SK-N-SH treated with all-trans-retinoic acid at 6 μM for 48 hours (cell line): ENCODE measurements at regions not wholly inside any gene's neighbourhood (a gene's known extent, or its start where the extent isn't known, plus 50 kb on each side); places are given as distances from the start of the nearest gene placed in this dataset.

ENCODE experiments used
- ARNTL ChIP-seq: fragments of 450-650 bp; formaldehyde crosslinking; IDR thresholded peaks from 2 replicates; pipeline ENCODE4 v1.5.0; 2020; ENCODE audit warnings: low read depth, mild to moderate bottlenecking, moderate library complexity, borderline replicate concordance
- BACH2 ChIP-seq: fragments of 250-450 bp; sonication (Bioruptor Pico); IDR thresholded peaks from 2 replicates; pipeline ENCODE4 v1.9.0; 2021; ENCODE audit warnings: mild to moderate bottlenecking, borderline replicate concordance
- GLIS3 ChIP-seq: fragments of 250-450 bp; sonication (Bioruptor Pico); IDR thresholded peaks from 2 replicates; pipeline ENCODE4 v1.5.0; 2020; ENCODE audit warnings: mild to moderate bottlenecking, moderate library complexity
- ISL1 ChIP-seq: fragments of 250-450 bp; sonication (Bioruptor Pico); IDR thresholded peaks from 2 replicates; pipeline ENCODE4 v2.1.2; 2022; ENCODE audit warnings: mild to moderate bottlenecking, moderate library complexity
- OSR1 ChIP-seq: fragments of 250-450 bp; sonication (Bioruptor Pico); IDR thresholded peaks from 2 replicates; pipeline ENCODE4 v1.8.0; 2022; ENCODE audit warnings: moderate library complexity, mild to moderate bottlenecking, inconsistent platforms
- RARB ChIP-seq: fragments of 250-450 bp; sonication (Bioruptor Pico); IDR thresholded peaks from 2 replicates; pipeline ENCODE4 v1.8.0; 2021; ENCODE audit warnings: mild to moderate bottlenecking, moderate library complexity
- SNAI2 ChIP-seq: fragments of 250-450 bp; sonication (Bioruptor Pico); IDR thresholded peaks from 2 replicates; pipeline ENCODE4 v1.5.0; 2020; ENCODE audit warnings: mild to moderate bottlenecking, moderate library complexity
- ZFP3 ChIP-seq: fragments of 250-450 bp; sonication (Bioruptor Pico); IDR thresholded peaks from 2 replicates; pipeline ENCODE4 v1.5.0; 2020; ENCODE audit warnings: mild to moderate bottlenecking, moderate library complexity
- ZFP30 ChIP-seq: fragments of 450-650 bp; formaldehyde crosslinking; IDR thresholded peaks from 2 replicates; pipeline ENCODE4 v1.5.0; 2022; ENCODE audit warnings: mild to moderate bottlenecking, moderate library complexity
- ZNF8 ChIP-seq: fragments of 450-650 bp; formaldehyde crosslinking; IDR thresholded peaks from 2 replicates; pipeline ENCODE4 v1.5.0; 2020; ENCODE audit warnings: mild to moderate bottlenecking, moderate library complexity
- TF ChIP-seq, protein P1 (sequence below): fragments of 250-450 bp; sonication (Bioruptor Pico); IDR thresholded peaks from 2 replicates; pipeline ENCODE4 v1.8.0; 2021; ENCODE audit warnings: low read depth, mild to moderate bottlenecking, moderate library complexity, borderline replicate concordance
- TF ChIP-seq, protein P2 (sequence below): fragments of 250-450 bp; sonication (Bioruptor Pico); IDR thresholded peaks from 2 replicates; pipeline ENCODE4 v1.5.1; 2020; ENCODE audit warnings: low read depth, mild to moderate bottlenecking, moderate library complexity
- TF ChIP-seq, protein P3 (sequence below): fragments of 250-450 bp; sonication (Bioruptor Pico); IDR thresholded peaks from 2 replicates; pipeline ENCODE4 v1.5.1; 2021; ENCODE audit warnings: mild to moderate bottlenecking, moderate library complexity
- TF ChIP-seq, protein P4 (sequence below): fragments of 250-450 bp; sonication (Bioruptor Pico); IDR thresholded peaks from 2 replicates; pipeline ENCODE4 v1.8.0; 2020; ENCODE audit warnings: mild to moderate bottlenecking, moderate library complexity, borderline replicate concordance

DNA sequence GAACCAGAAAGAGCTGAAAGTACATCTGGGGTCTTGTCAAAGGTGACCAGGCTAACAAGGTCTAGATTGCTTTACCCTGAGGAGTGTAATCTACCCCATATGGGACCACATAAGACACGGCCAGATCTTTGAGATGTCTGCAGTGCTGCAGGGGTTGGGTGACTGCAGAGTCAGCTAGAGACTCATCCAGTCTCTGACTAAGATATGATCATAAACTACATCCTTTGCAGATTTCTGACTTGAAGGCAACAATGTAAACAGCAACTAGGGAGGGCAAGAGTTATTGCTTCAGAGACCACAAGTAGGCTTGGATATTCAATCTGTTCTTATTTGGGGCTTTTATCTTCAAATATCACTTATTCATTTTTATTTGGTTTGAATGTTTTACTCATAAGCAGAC lies 1080.5 kb upstream of the FOXG1 start:
- TF ChIP-seq ZFP3 (CRISPR knock-in tag) (no peak), RARB (no peak), SNAI2 (CRISPR knock-in tag) (no peak), GLIS3 (CRISPR knock-in tag) (no peak), OSR1 (no peak), ZNF8 (no peak), BACH2 (CRISPR knock-in tag) (no peak), ZFP30 (CRISPR knock-in tag) (no peak), ISL1 (CRISPR knock-in tag) (no peak), ARNTL (CRISPR knock-in tag) (no peak)
- TF ChIP-seq, protein P1, sequence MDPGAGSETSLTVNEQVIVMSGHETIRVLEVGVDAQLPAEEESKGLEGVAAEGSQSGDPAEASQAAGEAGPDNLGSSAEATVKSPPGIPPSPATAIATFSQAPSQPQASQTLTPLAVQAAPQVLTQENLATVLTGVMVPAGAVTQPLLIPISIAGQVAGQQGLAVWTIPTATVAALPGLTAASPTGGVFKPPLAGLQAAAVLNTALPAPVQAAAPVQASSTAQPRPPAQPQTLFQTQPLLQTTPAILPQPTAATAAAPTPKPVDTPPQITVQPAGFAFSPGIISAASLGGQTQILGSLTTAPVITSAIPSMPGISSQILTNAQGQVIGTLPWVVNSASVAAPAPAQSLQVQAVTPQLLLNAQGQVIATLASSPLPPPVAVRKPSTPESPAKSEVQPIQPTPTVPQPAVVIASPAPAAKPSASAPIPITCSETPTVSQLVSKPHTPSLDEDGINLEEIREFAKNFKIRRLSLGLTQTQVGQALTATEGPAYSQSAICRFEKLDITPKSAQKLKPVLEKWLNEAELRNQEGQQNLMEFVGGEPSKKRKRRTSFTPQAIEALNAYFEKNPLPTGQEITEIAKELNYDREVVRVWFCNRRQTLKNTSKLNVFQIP (CRISPR knock-in tag): no peak
- TF ChIP-seq, protein P2, sequence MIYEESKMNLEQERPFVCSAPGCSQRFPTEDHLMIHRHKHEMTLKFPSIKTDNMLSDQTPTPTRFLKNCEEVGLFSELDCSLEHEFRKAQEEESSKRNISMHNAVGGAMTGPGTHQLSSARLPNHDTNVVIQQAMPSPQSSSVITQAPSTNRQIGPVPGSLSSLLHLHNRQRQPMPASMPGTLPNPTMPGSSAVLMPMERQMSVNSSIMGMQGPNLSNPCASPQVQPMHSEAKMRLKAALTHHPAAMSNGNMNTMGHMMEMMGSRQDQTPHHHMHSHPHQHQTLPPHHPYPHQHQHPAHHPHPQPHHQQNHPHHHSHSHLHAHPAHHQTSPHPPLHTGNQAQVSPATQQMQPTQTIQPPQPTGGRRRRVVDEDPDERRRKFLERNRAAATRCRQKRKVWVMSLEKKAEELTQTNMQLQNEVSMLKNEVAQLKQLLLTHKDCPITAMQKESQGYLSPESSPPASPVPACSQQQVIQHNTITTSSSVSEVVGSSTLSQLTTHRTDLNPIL: no peak
- TF ChIP-seq, protein P3, sequence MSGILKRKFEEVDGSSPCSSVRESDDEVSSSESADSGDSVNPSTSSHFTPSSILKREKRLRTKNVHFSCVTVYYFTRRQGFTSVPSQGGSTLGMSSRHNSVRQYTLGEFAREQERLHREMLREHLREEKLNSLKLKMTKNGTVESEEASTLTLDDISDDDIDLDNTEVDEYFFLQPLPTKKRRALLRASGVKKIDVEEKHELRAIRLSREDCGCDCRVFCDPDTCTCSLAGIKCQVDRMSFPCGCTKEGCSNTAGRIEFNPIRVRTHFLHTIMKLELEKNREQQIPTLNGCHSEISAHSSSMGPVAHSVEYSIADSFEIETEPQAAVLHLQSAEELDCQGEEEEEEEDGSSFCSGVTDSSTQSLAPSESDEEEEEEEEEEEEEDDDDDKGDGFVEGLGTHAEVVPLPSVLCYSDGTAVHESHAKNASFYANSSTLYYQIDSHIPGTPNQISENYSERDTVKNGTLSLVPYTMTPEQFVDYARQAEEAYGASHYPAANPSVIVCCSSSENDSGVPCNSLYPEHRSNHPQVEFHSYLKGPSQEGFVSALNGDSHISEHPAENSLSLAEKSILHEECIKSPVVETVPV (CRISPR knock-in tag): no peak
- TF ChIP-seq, protein P4, sequence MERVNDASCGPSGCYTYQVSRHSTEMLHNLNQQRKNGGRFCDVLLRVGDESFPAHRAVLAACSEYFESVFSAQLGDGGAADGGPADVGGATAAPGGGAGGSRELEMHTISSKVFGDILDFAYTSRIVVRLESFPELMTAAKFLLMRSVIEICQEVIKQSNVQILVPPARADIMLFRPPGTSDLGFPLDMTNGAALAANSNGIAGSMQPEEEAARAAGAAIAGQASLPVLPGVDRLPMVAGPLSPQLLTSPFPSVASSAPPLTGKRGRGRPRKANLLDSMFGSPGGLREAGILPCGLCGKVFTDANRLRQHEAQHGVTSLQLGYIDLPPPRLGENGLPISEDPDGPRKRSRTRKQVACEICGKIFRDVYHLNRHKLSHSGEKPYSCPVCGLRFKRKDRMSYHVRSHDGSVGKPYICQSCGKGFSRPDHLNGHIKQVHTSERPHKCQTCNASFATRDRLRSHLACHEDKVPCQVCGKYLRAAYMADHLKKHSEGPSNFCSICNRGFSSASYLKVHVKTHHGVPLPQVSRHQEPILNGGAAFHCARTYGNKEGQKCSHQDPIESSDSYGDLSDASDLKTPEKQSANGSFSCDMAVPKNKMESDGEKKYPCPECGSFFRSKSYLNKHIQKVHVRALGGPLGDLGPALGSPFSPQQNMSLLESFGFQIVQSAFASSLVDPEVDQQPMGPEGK (CRISPR knock-in tag): no peak
